Esophagus squamous epithelium (tissue), 4 donors: ENCODE measurements at regions not wholly inside any gene's neighbourhood (a gene's known extent, or its start where the extent isn't known, plus 50 kb on each side); places are given as distances from the start of the nearest gene placed in this dataset.
"Not testable (repeated sequence)": the region's sequence is repeated elsewhere in the genome, so short reads cannot be mapped to it uniquely, and the experiment has no call there.

Experiments used
- POLR2A ChIP-seq, 4 donors: fragments of 450-650 bp; IDR thresholded peaks; one replicate each; pipeline ENCODE4 v1.6.1; 2017; ENCODE audit warnings: antibody characterized with exemption in 4 of 4, mild to moderate bottlenecking in 4 of 4, moderate library complexity in 3 of 4
- TF ChIP-seq, protein P1 (sequence below), 6 experiments: fragments of 450-650 bp in 4 of 6; fragments of 200-600 bp in 2 of 6; sonication (generic) in 2 of 6; IDR thresholded peaks; one replicate each; pipeline ENCODE4 v1.5.1; 2016 to 2019; ENCODE audit warnings: antibody characterized with exemption in 6 of 6, mild to moderate bottlenecking in 4 of 6, moderate library complexity in 4 of 6

DNA sequence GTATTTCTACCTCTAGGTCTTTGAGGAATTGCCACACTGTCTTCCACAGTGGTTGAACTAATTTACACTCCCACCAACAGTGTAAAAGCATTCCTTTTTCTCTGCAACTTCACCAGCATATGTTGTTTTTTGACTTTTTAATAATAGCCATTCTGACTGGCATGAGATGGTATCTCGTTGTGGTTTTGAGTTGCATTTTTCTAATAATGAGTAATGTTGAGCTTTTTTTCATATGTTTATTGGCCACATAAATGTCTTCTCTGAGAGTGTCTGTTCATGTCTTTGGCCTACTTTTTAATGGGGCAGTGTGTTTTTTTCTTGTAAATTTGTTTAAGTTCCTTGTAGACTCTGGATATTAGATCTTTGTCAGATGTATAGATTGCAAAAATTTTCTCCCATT lies 121.2 kb downstream of the HNMT start:
- TF ChIP-seq POLR2A (IDR thresholded peaks at IDR 0.05): not testable (repeated sequence)
- TF ChIP-seq, protein P1, sequence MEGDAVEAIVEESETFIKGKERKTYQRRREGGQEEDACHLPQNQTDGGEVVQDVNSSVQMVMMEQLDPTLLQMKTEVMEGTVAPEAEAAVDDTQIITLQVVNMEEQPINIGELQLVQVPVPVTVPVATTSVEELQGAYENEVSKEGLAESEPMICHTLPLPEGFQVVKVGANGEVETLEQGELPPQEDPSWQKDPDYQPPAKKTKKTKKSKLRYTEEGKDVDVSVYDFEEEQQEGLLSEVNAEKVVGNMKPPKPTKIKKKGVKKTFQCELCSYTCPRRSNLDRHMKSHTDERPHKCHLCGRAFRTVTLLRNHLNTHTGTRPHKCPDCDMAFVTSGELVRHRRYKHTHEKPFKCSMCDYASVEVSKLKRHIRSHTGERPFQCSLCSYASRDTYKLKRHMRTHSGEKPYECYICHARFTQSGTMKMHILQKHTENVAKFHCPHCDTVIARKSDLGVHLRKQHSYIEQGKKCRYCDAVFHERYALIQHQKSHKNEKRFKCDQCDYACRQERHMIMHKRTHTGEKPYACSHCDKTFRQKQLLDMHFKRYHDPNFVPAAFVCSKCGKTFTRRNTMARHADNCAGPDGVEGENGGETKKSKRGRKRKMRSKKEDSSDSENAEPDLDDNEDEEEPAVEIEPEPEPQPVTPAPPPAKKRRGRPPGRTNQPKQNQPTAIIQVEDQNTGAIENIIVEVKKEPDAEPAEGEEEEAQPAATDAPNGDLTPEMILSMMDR (IDR thresholded peaks at IDR 0.05): not testable (repeated sequence)
